GM18907 (cell line): ENCODE measurements at regions not wholly inside any gene's neighbourhood (a gene's known extent, or its start where the extent isn't known, plus 50 kb on each side); places are given as distances from the start of the nearest gene placed in this dataset.

Experiments used
- ATAC-seq: cut with Tn5 transposase; IDR thresholded peaks from one replicate; pipeline ENCODE4 v1.9.1; 2021; ENCODE audit warnings: mild to moderate bottlenecking, moderate library complexity; ENCODE audit not compliant: unreplicated experiment

GRCh38 chr9:12463641-12464040, 229.5 kb upstream of the TYRP1 start:
- no peak for ATAC-seq

- ATAC-seq, result no peak
Observed at GRCh38 chr9:12464400-12464799, 228.8 kb upstream of the TYRP1 start.

GRCh38 chr9:12464910-12465512, 228.2 kb upstream of the TYRP1 start:
- ATAC-seq, result no peak

GRCh38 chr9:12469084-12469483, 224.1 kb upstream of the TYRP1 start:
- no peak for ATAC-seq

- ATAC-seq, result no peak
Observed at GRCh38 chr9:12494411-12494810, 198.8 kb upstream of the TYRP1 start.

GRCh38 chr9:12497790-12498189, 195.4 kb upstream of the TYRP1 start:
- ATAC-seq, result no peak

- no peak for ATAC-seq
Observed at GRCh38 chr9:12502520-12502919, 190.7 kb upstream of the TYRP1 start.

GRCh38 chr9:12503606-12504122, 189.5 kb upstream of the TYRP1 start:
- ATAC-seq, result no peak

- ATAC-seq, result no peak
Observed at GRCh38 chr9:12510551-12510950, 182.6 kb upstream of the TYRP1 start.

- no peak for ATAC-seq
Observed at GRCh38 chr9:12511726-12512125, 181.5 kb upstream of the TYRP1 start.

GRCh38 chr9:12516031-12516430, 177.2 kb upstream of the TYRP1 start:
- ATAC-seq, result no peak

- ATAC-seq, result no peak
Observed at GRCh38 chr9:12516573-12516972, 176.6 kb upstream of the TYRP1 start.

GRCh38 chr9:12538842-12539579, 154.2 kb upstream of the TYRP1 start:
- no peak for ATAC-seq

- ATAC-seq, result no peak
Observed at GRCh38 chr9:12539580-12539975, 153.6 kb upstream of the TYRP1 start.

- ATAC-seq, result no peak
Observed at GRCh38 chr9:12544700-12545099, 148.5 kb upstream of the TYRP1 start.

GRCh38 chr9:12554636-12555035, 138.5 kb upstream of the TYRP1 start:
- no peak for ATAC-seq

- ATAC-seq, result no peak
Observed at GRCh38 chr9:12566404-12567090, 126.6 kb upstream of the TYRP1 start.

- no peak for ATAC-seq
Observed at GRCh38 chr9:12584656-12585522, 108.3 kb upstream of the TYRP1 start.

- no peak for ATAC-seq
Observed at GRCh38 chr9:12595400-12595799, 97.8 kb upstream of the TYRP1 start.

- no peak for ATAC-seq
Observed at GRCh38 chr9:12604164-12604821, 88.9 kb upstream of the TYRP1 start.
